Colonic mucosa (tissue), 4 donors: ENCODE measurements at regions not wholly inside any gene's neighbourhood (a gene's known extent, or its start where the extent isn't known, plus 50 kb on each side); places are given as distances from the start of the nearest gene placed in this dataset.

Experiments
- DNase-seq: peaks from one replicate; pipeline ENCODE4 v3.0.0-alpha.2; 2020
- H3K27ac ChIP-seq: fragments of 200-600 bp; one replicate; pipeline ENCODE4 v1.8.0; 2021
- H3K27me3 ChIP-seq: fragments of 200-600 bp; one replicate; pipeline ENCODE4 v1.8.0; 2021
- H3K36me3 ChIP-seq: fragments of 200-600 bp; one replicate; pipeline ENCODE4 v1.8.0; 2021
- H3K4me1 ChIP-seq: fragments of 200-600 bp; one replicate; pipeline ENCODE4 v1.8.0; 2021; ENCODE audit warnings: mild to moderate bottlenecking
- H3K4me3 ChIP-seq: fragments of 200-600 bp; one replicate; pipeline ENCODE4 v1.8.0; 2021
- H3K9ac ChIP-seq, 2 donors: one replicate each; pipeline ENCODE4 v1.7.0; 2013; ENCODE audit warnings: control low read depth in 2 of 2, low read depth in 2 of 2, low read length in 2 of 2
- H3K9me3 ChIP-seq: fragments of 200-600 bp; one replicate; pipeline ENCODE4 v1.8.0; 2021
- CTCF ChIP-seq: fragments of 200-600 bp; IDR thresholded peaks from one replicate; pipeline ENCODE4 v1.8.0; 2022; ENCODE audit warnings: antibody characterized with exemption, mild to moderate bottlenecking
- intact Hi-C: fragments of 100-400 bp; cut with DNase I; formaldehyde crosslinking; loops from one replicate; pipeline ENCODE4 v1.14.1; 2022
- donor health status: healthy.
- donor health status: DM: no; HTN: no; CAD: no.
- donor health status: DM: no; HTN: no; CAD: no.

- DNase-seq = no peak
- intact Hi-C loops = no loop called here
- Histone ChIP-seq H3K9ac (no peak overlapping the region), H3K4me1 (no peaks in the 10 kb centered on the region), H3K4me3 (no peak overlapping the region), H3K36me3 (no peaks in the 10 kb centered on the region), H3K27ac (no peak overlapping the region), H3K27me3 (no peaks in the 10 kb centered on the region), H3K9me3 (no peaks in the 10 kb centered on the region)
- TF ChIP-seq CTCF = no peak
Observed at GRCh38 chr6:78700991-78701390, 166.4 kb upstream of the IRAK1BP1 start.

GRCh38 chr6:78701407-78701806, 165.9 kb upstream of the IRAK1BP1 start:
- no peak overlapping the region for H3K9ac ChIP-seq
- no peak overlapping the region for H3K4me3 ChIP-seq
- intact Hi-C loops = no loop called here
- H3K27ac ChIP-seq = no peak overlapping the region
- H3K4me1 ChIP-seq = no peaks in the 10 kb centered on the region
- no peak for DNase-seq
- no peaks in the 10 kb centered on the region for H3K36me3 ChIP-seq
- TF ChIP-seq CTCF = no peak
- H3K27me3 ChIP-seq = no peaks in the 10 kb centered on the region
- no peaks in the 10 kb centered on the region for H3K9me3 ChIP-seq

GRCh38 chr6:78709021-78709420, 158.3 kb upstream of the IRAK1BP1 start:
- DNase-seq = no peak
- H3K4me1 ChIP-seq = no peaks in the 10 kb centered on the region
- no peaks in the 10 kb centered on the region for H3K36me3 ChIP-seq
- intact Hi-C loops = no loop called here
- H3K27ac ChIP-seq = no peak overlapping the region
- TF ChIP-seq CTCF = no peak
- H3K27me3 ChIP-seq = no peaks in the 10 kb centered on the region
- H3K4me3 ChIP-seq = no peak overlapping the region
- no peaks in the 10 kb centered on the region for H3K9me3 ChIP-seq
- H3K9ac ChIP-seq = no peak overlapping the region

- no peak overlapping the region for H3K4me3 ChIP-seq
- H3K27me3 ChIP-seq = no peaks in the 10 kb centered on the region
- no peak overlapping the region for H3K9ac ChIP-seq
- no peak for DNase-seq
- H3K27ac ChIP-seq = no peak overlapping the region
- no peaks in the 10 kb centered on the region for H3K9me3 ChIP-seq
- intact Hi-C loops = no loop called here
- no peak for TF ChIP-seq CTCF
- no peaks in the 10 kb centered on the region for H3K36me3 ChIP-seq
- H3K4me1 ChIP-seq = no peaks in the 10 kb centered on the region
Observed at GRCh38 chr6:78713564-78713963, 153.8 kb upstream of the IRAK1BP1 start.

- intact Hi-C loops = no loop called here
- no peak overlapping the region for H3K4me3 ChIP-seq
- no peaks in the 10 kb centered on the region for H3K36me3 ChIP-seq
- DNase-seq = no peak
- no peaks in the 10 kb centered on the region for H3K27me3 ChIP-seq
- H3K9ac ChIP-seq = no peak overlapping the region
- no peaks in the 10 kb centered on the region for H3K4me1 ChIP-seq
- H3K9me3 ChIP-seq = no peaks in the 10 kb centered on the region
- TF ChIP-seq CTCF = no peak
- H3K27ac ChIP-seq = no peak overlapping the region
Observed at GRCh38 chr6:78744144-78744543, 123.2 kb upstream of the IRAK1BP1 start.

- intact Hi-C loops = no loop called here
- no peak for DNase-seq
- no peaks in the 10 kb centered on the region for H3K9me3 ChIP-seq
- no peak overlapping the region for H3K9ac ChIP-seq
- H3K4me3 ChIP-seq = no peak overlapping the region
- no peaks in the 10 kb centered on the region for H3K27me3 ChIP-seq
- H3K4me1 ChIP-seq = no peaks in the 10 kb centered on the region
- no peak overlapping the region for H3K27ac ChIP-seq
- H3K36me3 ChIP-seq = no peaks in the 10 kb centered on the region
- no peak for TF ChIP-seq CTCF
Observed at GRCh38 chr6:78746457-78746856, 120.9 kb upstream of the IRAK1BP1 start.
